ENCODE measurements at regions not wholly inside any gene's neighbourhood (a gene's known extent, or its start where the extent isn't known, plus 50 kb on each side); places are given as distances from the start of the nearest gene placed in this dataset.

DNA sequence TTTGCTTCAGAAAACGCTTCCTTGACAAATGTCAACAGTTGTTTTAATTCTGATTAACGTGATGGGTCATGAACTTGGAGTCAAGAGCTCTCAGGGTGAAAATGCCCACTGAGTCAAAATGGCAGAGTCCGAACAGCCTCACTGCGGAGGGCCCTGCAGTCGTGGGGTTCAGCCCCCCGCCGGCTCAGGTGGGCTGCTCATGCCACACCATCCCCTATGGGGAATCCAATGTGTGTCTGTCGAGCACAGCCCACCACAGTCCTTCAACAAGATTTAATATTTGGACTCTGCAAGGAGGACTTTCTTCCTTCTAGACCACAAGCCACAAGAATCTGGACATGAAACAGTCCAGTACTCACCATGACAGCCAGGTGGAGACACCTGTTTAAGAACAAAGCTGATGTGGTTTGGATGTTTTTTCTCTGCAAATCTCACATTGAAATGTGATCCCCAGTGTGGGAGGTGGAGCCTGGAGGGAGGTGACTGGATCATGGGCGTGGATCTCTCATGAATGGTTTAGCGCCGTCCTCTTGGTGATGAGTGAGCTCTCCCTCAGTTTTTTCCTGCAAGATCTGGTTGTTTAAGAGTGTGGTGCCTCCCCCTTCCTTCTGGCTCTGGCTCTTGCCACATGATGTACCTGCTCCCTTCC is 201.0 kb downstream of the NDUFA10 start (continued):
- no peak for TF ChIP-seq RHOXF2B (CRISPR knock-in tag; conservative IDR thresholded peaks at IDR 0.05)
- TF ChIP-seq, protein P1, sequence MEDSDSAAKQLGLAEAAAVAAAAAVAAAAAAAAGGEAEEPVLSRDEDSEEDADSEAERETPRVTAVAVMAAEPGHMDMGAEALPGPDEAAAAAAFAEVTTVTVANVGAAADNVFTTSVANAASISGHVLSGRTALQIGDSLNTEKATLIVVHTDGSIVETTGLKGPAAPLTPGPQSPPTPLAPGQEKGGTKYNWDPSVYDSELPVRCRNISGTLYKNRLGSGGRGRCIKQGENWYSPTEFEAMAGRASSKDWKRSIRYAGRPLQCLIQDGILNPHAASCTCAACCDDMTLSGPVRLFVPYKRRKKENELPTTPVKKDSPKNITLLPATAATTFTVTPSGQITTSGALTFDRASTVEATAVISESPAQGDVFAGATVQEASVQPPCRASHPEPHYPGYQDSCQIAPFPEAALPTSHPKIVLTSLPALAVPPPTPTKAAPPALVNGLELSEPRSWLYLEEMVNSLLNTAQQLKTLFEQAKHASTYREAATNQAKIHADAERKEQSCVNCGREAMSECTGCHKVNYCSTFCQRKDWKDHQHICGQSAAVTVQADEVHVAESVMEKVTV (CRISPR knock-in tag; IDR thresholded peaks at IDR 0.05) = no peak
- no peak for TF ChIP-seq RBM25 (IDR thresholded peaks at IDR 0.05; ENCODE audit: low read depth, low read length, severe bottlenecking)
- no peak for TF ChIP-seq C11orf30 (IDR thresholded peaks at IDR 0.05; ENCODE audit: low read depth)
- no peak for TF ChIP-seq TAF15 (IDR thresholded peaks at IDR 0.05; ENCODE audit: low read depth, low read length)
- TF ChIP-seq, protein P2, sequence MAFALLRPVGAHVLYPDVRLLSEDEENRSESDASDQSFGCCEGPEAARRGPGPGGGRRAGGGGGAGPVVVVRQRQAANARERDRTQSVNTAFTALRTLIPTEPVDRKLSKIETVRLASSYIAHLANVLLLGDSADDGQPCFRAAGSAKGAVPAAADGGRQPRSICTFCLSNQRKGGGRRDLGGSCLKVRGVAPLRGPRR (CRISPR knock-in tag; IDR thresholded peaks at IDR 0.05) = no peak
- TF ChIP-seq GTF2A2 (tag; IDR thresholded peaks at IDR 0.05) = no peak
- TF ChIP-seq TAF1 (IDR thresholded peaks at IDR 0.05; ENCODE audit: control insufficient read depth, extremely low read depth, insufficient read depth, low read length, severe bottlenecking) = no peak
- TF ChIP-seq ETV5 (CRISPR knock-in tag; IDR thresholded peaks at IDR 0.05; ENCODE audit: low read depth) = no peak
- no peak for TF ChIP-seq CEBPB (tag; IDR thresholded peaks at IDR 0.05)
- no peak for TF ChIP-seq SP2 (IDR thresholded peaks at IDR 0.05; ENCODE audit: extremely low read depth, low read depth, low read length, poor library complexity, severe bottlenecking)
- TF ChIP-seq, protein P3, sequence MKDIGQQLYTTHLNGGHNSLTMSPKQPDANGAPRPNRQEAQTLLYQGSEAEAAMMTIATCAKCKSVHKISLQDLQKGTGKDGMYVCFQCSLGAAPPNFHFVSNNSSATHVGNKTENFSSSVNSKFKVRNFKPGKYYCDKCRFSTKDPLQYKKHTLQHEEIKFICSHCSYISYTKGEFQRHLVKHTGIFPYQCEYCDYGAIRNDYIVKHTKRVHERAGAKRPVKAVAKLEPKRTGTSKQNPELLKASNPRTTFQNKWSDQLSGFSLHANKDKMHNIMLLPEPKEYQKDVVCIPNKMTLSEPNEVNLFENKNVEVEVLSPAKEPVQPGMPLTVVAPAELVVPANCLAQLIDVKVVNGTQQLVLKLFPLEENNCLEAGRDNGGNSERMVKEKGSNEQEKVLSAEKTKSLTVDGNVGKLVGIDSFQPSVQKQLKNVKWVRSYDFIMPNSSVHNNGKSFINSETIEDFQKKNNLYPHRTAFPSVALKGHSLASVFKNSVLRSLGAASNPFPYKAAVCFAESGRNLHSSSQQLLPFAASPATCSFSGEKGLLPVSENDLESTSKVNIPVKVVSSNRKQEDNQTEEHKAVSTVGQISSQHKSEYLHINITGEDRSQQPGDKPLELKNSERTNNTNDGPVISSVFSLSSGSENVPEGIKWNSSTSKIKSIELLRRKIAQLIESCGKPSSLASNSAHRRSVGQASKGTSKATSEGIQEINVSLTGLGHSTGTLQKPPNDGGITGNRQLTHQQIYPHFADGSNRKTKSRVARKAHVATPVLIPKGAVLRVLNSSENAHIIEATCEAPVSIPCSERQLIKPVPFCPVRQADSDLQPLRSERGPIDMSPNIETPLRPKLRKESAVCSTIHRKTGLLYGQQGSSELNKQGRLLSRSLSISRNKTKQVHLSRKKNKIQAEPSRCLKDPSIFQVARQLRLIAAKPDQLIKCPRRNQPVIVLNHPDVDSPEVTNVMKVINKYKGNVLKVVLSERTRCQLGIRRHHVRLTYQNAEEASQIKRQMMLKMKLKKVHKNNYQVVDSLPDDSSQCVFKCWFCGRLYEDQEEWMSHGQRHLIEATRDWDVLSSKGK (CRISPR knock-in tag; IDR thresholded peaks at IDR 0.05) = no peak
- TF ChIP-seq MEIS2 (IDR thresholded peaks at IDR 0.05; ENCODE audit: partially characterized antibody) = peak; percentile 69
- TF ChIP-seq MAFK (IDR thresholded peaks at IDR 0.05; ENCODE audit: low read length) = no peak
- TF ChIP-seq, protein P4, sequence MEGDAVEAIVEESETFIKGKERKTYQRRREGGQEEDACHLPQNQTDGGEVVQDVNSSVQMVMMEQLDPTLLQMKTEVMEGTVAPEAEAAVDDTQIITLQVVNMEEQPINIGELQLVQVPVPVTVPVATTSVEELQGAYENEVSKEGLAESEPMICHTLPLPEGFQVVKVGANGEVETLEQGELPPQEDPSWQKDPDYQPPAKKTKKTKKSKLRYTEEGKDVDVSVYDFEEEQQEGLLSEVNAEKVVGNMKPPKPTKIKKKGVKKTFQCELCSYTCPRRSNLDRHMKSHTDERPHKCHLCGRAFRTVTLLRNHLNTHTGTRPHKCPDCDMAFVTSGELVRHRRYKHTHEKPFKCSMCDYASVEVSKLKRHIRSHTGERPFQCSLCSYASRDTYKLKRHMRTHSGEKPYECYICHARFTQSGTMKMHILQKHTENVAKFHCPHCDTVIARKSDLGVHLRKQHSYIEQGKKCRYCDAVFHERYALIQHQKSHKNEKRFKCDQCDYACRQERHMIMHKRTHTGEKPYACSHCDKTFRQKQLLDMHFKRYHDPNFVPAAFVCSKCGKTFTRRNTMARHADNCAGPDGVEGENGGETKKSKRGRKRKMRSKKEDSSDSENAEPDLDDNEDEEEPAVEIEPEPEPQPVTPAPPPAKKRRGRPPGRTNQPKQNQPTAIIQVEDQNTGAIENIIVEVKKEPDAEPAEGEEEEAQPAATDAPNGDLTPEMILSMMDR (IDR thresholded peaks at IDR 0.05 in 2 of 3, conservative IDR thresholded peaks at IDR 0.05 in 1 of 3; ENCODE audit: insufficient read depth in 2 of 3, low read depth in 1 of 3, low read length in 3 of 3) = peak in 2 of 3 experiments; percentile 36 to 41; a peak in 3 of 6 replicates
